H1 (cell line): ENCODE measurements at regions not wholly inside any gene's neighbourhood (a gene's known extent, or its start where the extent isn't known, plus 50 kb on each side); places are given as distances from the start of the nearest gene placed in this dataset.

Experiments
- CTCF ChIA-PET: fragments of 300-600 bp; sonication (Branson Sonifier 250); formaldehyde crosslinking; loops from one replicate; lab custom pipeline; 2021; ENCODE audit not compliant: partially characterized antibody; lab: Charles Lee
- POLR2A ChIA-PET: fragments of 300-600 bp; sonication (Branson Sonifier 250); formaldehyde crosslinking; loops from one replicate; lab custom pipeline; 2021; ENCODE audit warnings: inconsistent platforms; ENCODE audit not compliant: partially characterized antibody; lab: Charles Lee
- DNase-seq, 2 experiments: peaks; one replicate each; pipeline versions ENCODE4 v3.0.0 to v3.0.0-alpha.2; 2010 to 2022; ENCODE audit warnings: low spot score in 2 of 2, low read depth in 1 of 2, mixed read lengths in 1 of 2
- FAIRE-seq: peaks from 2 replicates; lab custom pipeline; 2011; peaks lifted over from hg19 to GRCh38; lab: Jason Lieb, UNC
- H2AFZ ChIP-seq: 2 replicates; pipeline ENCODE4 v1.8.1; 2012; ENCODE audit warnings: low read length, inconsistent platforms
- H2AK5ac ChIP-seq: 2 replicates; pipeline ENCODE4 v1.6.1; 2013; ENCODE audit warnings: low read depth, low read length
- H2BK120ac ChIP-seq: replicated peaks from 2 replicates; pipeline ENCODE3; 2013; ENCODE audit warnings: low read depth, low read length, inconsistent platforms
- H2BK12ac ChIP-seq: 2 replicates; pipeline ENCODE4 v1.6.1; 2013; ENCODE audit warnings: low read depth, low read length
- H2BK15ac ChIP-seq: 2 replicates; pipeline ENCODE4 v1.6.1; 2013; ENCODE audit warnings: low read length
- H2BK20ac ChIP-seq: 2 replicates; pipeline ENCODE4 v1.6.1; 2013; ENCODE audit warnings: low read length
- H2BK5ac ChIP-seq: 2 replicates; pipeline ENCODE4 v1.6.1; 2013; ENCODE audit warnings: low read depth, low read length
- H3K14ac ChIP-seq: 2 replicates; pipeline ENCODE4 v1.6.1; 2013; ENCODE audit warnings: inconsistent platforms; ENCODE audit not compliant: insufficient read length
- H3K18ac ChIP-seq: 2 replicates; pipeline ENCODE4 v1.6.1; 2013; ENCODE audit warnings: low read length; ENCODE audit errors: extremely low read depth
- H3K23ac ChIP-seq: 2 replicates; pipeline ENCODE4 v1.6.1; 2013; ENCODE audit warnings: inconsistent platforms; ENCODE audit not compliant: insufficient read length
- H3K23me2 ChIP-seq: 2 replicates; pipeline ENCODE4 v1.6.1; 2013; ENCODE audit warnings: low read depth, low read length
- H3K27ac ChIP-seq: 2 replicates; pipeline ENCODE4 v1.6.1; 2011; ENCODE audit warnings: low read depth, low read length, inconsistent platforms
- H3K27me3 ChIP-seq, 4 experiments: replicated peaks in 1 of 4; 1 replicate in 1 of 4; 2 replicates in 3 of 4; pipeline versions ENCODE4 v1.6.1 to v1.8.1; 2011 to 2013; ENCODE audit warnings: low read length in 3 of 4, mild to moderate bottlenecking in 3 of 4, inconsistent platforms in 2 of 4, mixed read lengths in 2 of 4, moderate library complexity in 1 of 4; ENCODE audit not compliant: control insufficient read depth in 3 of 4, insufficient read depth in 3 of 4; ENCODE audit errors: extremely low read depth in 1 of 4
- H3K36me3 ChIP-seq, 4 experiments: 2 replicates each; pipeline versions ENCODE4 v1.6.1 to v1.8.1; 2011 to 2013; ENCODE audit warnings: mild to moderate bottlenecking in 4 of 4, low read length in 3 of 4, moderate library complexity in 2 of 4, control low read depth in 1 of 4, inconsistent platforms in 1 of 4; ENCODE audit not compliant: insufficient read depth in 4 of 4, control insufficient read depth in 2 of 4
- H3K4ac ChIP-seq: replicated peaks from 2 replicates; pipeline ENCODE3; 2013; ENCODE audit warnings: low read length, low read depth, mixed read lengths, inconsistent platforms; ENCODE audit not compliant: insufficient read length
- H3K4me1 ChIP-seq, 4 experiments: replicated peaks in 1 of 4; 1 replicate in 1 of 4; 2 replicates in 3 of 4; pipeline versions ENCODE4 v1.6.1 to v1.8.1; 2011 to 2013; ENCODE audit warnings: low read length in 3 of 4, inconsistent platforms in 2 of 4, mixed read lengths in 1 of 4; ENCODE audit not compliant: insufficient read depth in 4 of 4, control insufficient read depth in 3 of 4
- H3K4me2 ChIP-seq, 2 experiments: 2 replicates each; pipeline versions ENCODE4 v1.6.1 to v1.8.1; 2011 to 2013; ENCODE audit warnings: low read depth in 2 of 2, low read length in 2 of 2, control low read depth in 1 of 2, inconsistent platforms in 1 of 2, mild to moderate bottlenecking in 1 of 2; ENCODE audit not compliant: insufficient read depth in 1 of 2
- H3K4me3 ChIP-seq, 4 experiments: fragments of 200-600, 300-600 bp in 1 of 4; sonication (generic), shearing (Covaris generic), sonication (Bioruptor Twin) in 1 of 4; 2 replicates each; pipeline versions ENCODE4 v1.5.1 to v1.8.1; 2011 to 2016; ENCODE audit warnings: low read length in 4 of 4, low read depth in 3 of 4, control low read depth in 2 of 4, inconsistent platforms in 2 of 4, mild to moderate bottlenecking in 2 of 4, mixed read lengths in 1 of 4, moderate library complexity in 1 of 4; ENCODE audit not compliant: insufficient read depth in 2 of 4; ENCODE audit errors: extremely low read depth in 1 of 4
- H3K56ac ChIP-seq: replicated peaks from 2 replicates; pipeline ENCODE3; 2013; ENCODE audit warnings: low read depth, mild to moderate bottlenecking, mixed read lengths, low read length, inconsistent platforms; ENCODE audit not compliant: insufficient read length
- H3K79me1 ChIP-seq: 2 replicates; pipeline ENCODE4 v1.6.1; 2013; ENCODE audit warnings: low read depth, low read length, control low read depth
- H3K79me2 ChIP-seq, 2 experiments: 2 replicates each; pipeline versions ENCODE4 v1.6.1 to v1.8.1; 2012 to 2013; ENCODE audit warnings: low read length in 2 of 2, mild to moderate bottlenecking in 2 of 2, inconsistent platforms in 1 of 2; ENCODE audit not compliant: insufficient read depth in 2 of 2, control insufficient read depth in 1 of 2
- H3K9ac ChIP-seq, 4 experiments: replicated peaks in 1 of 4; 1 replicate in 1 of 4; 2 replicates in 3 of 4; pipeline versions ENCODE4 v1.6.1 to v1.8.1; 2011 to 2013; ENCODE audit warnings: low read depth in 3 of 4, low read length in 3 of 4, control low read depth in 2 of 4, mild to moderate bottlenecking in 2 of 4, moderate library complexity in 2 of 4, inconsistent platforms in 1 of 4; ENCODE audit errors: extremely low read depth in 1 of 4
- H3K9me3 ChIP-seq, 2 experiments: 2 replicates each; pipeline versions ENCODE4 v1.6.1 to v1.8.1; 2012 to 2013; ENCODE audit warnings: mild to moderate bottlenecking in 2 of 2, moderate library complexity in 2 of 2, control low read depth in 1 of 2, inconsistent platforms in 1 of 2, low read depth in 1 of 2, low read length in 1 of 2, mixed read lengths in 1 of 2; ENCODE audit not compliant: insufficient read depth in 2 of 2
- H4K20me1 ChIP-seq, 2 experiments: replicated peaks in 1 of 2; 2 replicates each; pipeline versions ENCODE3 to v1.8.1; 2011 to 2013; ENCODE audit warnings: inconsistent platforms in 2 of 2, low read length in 2 of 2, mild to moderate bottlenecking in 1 of 2; ENCODE audit not compliant: insufficient read depth in 2 of 2, control insufficient read depth in 1 of 2
- H4K5ac ChIP-seq: 2 replicates; pipeline ENCODE4 v1.6.1; 2013; ENCODE audit warnings: low read length, low read depth, mixed read lengths, inconsistent platforms; ENCODE audit not compliant: insufficient read length
- H4K8ac ChIP-seq: 2 replicates; pipeline ENCODE4 v1.8.0; 2013; ENCODE audit warnings: mild to moderate bottlenecking, moderate library complexity, low read length, inconsistent platforms; ENCODE audit not compliant: insufficient read depth; ENCODE audit errors: extremely low read depth
- H4K91ac ChIP-seq: replicated peaks from 2 replicates; pipeline ENCODE3; 2013; ENCODE audit warnings: low read length, mixed read lengths, inconsistent platforms; ENCODE audit not compliant: insufficient read length
- JUN ChIP-seq: IDR thresholded peaks from 2 replicates; pipeline ENCODE4 v1.6.1; 2011; ENCODE audit warnings: low read depth, mild to moderate bottlenecking, improper control_type of control experiment, low read length
- RFX5 ChIP-seq: IDR thresholded peaks from 2 replicates; pipeline ENCODE4 v1.6.1; 2011; ENCODE audit warnings: low read depth, low read length, improper control_type of control experiment, borderline replicate concordance
- SP2 ChIP-seq: IDR thresholded peaks from 2 replicates; pipeline ENCODE4 v1.6.1; 2012; ENCODE audit warnings: mild to moderate bottlenecking, low read length, inconsistent platforms
- TBP ChIP-seq: IDR thresholded peaks from 2 replicates; pipeline ENCODE4 v1.6.1; 2011; ENCODE audit warnings: low read depth, low read length, improper control_type of control experiment
- WGBS, 2 experiments: shearing (Covaris generic) in 1 of 2; methylation state at CpG; one replicate each; pipeline versions ENCODE4 v1.1.6 to v1.1.7; 2013 to 2015; ENCODE audit warnings: low lambda C conversion rate in 2 of 2, mixed read lengths in 2 of 2, inconsistent platforms in 1 of 2, low coverage in 1 of 2, missing lambda C conversion rate in 1 of 2; ENCODE audit not compliant: insufficient replicate concordance in 2 of 2, insufficient coverage in 1 of 2, insufficient read length in 1 of 2; ENCODE audit errors: extremely low coverage in 1 of 2, missing lambda C conversion rate in 1 of 2; 5-methylcytosine and 5-hydroxymethylcytosine counted together

- no peak for FAIRE-seq
- H3K4me3 ChIP-seq, result no peak overlapping the region
- no peak overlapping the region for H3K27ac ChIP-seq
- CTCF ChIA-PET, result no interaction called here
- H3K27me3 ChIP-seq, result no peaks in the 10 kb centered on the region
- DNase-seq, result no peak
- H3K4ac ChIP-seq, result no peak overlapping the region
- H2BK5ac ChIP-seq, result no peak overlapping the region
- H3K4me2 ChIP-seq, result no peak overlapping the region
- no peaks in the 10 kb centered on the region for H3K23me2 ChIP-seq
- no peak overlapping the region for H3K9ac ChIP-seq
- H3K36me3 ChIP-seq, result no peaks in the 10 kb centered on the region
- no peak overlapping the region for H2AFZ ChIP-seq
- no peak overlapping the region for H3K23ac ChIP-seq
- H3K56ac ChIP-seq, result no peak overlapping the region
- no peak overlapping the region for H2BK12ac ChIP-seq
- no peak overlapping the region for H2AK5ac ChIP-seq
- POLR2A ChIA-PET, result no interaction called here
- no peaks in the 10 kb centered on the region for H3K9me3 ChIP-seq
- WGBS, 2 experiments, result 95% methylated on average over 1 of the region's 1 CpG; no CpG with 5 or more reads in 1 of the 2 experiments
- H4K91ac ChIP-seq, result no peak overlapping the region
- H3K79me2 ChIP-seq, result no peaks in the 10 kb centered on the region
- no peak overlapping the region for H4K8ac ChIP-seq
- no peak overlapping the region for H2BK120ac ChIP-seq
- H3K4me1 ChIP-seq, result no peaks in the 10 kb centered on the region
- H3K14ac ChIP-seq, result no peak overlapping the region
- no peak overlapping the region for H4K5ac ChIP-seq
- H2BK15ac ChIP-seq, result no peak overlapping the region
- H3K79me1 ChIP-seq, result no peaks in the 10 kb centered on the region
- H2BK20ac ChIP-seq, result no peak overlapping the region
- H3K18ac ChIP-seq, result no peak overlapping the region
- no peaks in the 10 kb centered on the region for H4K20me1 ChIP-seq
- no peak for TF ChIP-seq RFX5
- no peak for TF ChIP-seq TBP
- no peak for TF ChIP-seq JUN
- TF ChIP-seq SP2, result no peak
These were observed 601.9 kb upstream of the REG3G start for GRCh38 chr2:78423631-78424030.
